Upper lobe of left lung (tissue), 4 donors: ENCODE measurements at regions not wholly inside any gene's neighbourhood (a gene's known extent, or its start where the extent isn't known, plus 50 kb on each side); places are given as distances from the start of the nearest gene placed in this dataset.

Experiments
- CTCF ChIP-seq, 6 experiments: fragments of 450-650 bp in 4 of 6; fragments of 200-600 bp in 2 of 6; sonication (generic) in 2 of 6; IDR thresholded peaks; one replicate each; pipeline ENCODE4 v1.5.1; 2016 to 2019; ENCODE audit warnings: antibody characterized with exemption in 6 of 6
- EP300 ChIP-seq, 4 donors: sonication (generic); formaldehyde crosslinking; IDR thresholded peaks; one replicate each; pipeline ENCODE4 v1.5.1; 2017; ENCODE audit warnings: antibody characterized with exemption in 4 of 4, control low read depth in 2 of 4

- TF ChIP-seq CTCF (IDR thresholded peaks at IDR 0.05) (no peak), EP300 (IDR thresholded peaks at IDR 0.05) (no peak)
Measured at GRCh38 chr2:22525681-22526080, 859.3 kb upstream of the KLHL29 start.
